ENCODE measurements at regions not wholly inside any gene's neighbourhood (a gene's known extent, or its start where the extent isn't known, plus 50 kb on each side); places are given as distances from the start of the nearest gene placed in this dataset.

DNA sequence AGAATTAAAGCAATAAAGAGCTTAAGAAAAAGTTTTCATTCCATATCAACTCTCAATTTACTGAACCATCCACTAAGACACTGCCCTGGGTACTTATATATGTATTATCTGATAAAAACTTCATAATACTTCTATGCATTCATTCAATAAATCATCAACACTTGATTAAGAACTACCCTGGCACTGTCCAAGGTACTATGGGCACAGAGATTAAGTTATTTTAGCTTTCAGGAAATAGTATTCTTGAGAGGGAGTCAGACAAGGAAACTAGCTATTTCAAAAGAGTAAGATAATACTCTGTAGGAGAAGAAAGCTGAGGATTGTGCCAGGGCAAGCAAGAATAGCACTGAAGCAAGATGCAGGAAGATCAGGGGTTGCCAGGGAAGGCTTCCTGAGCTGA is 640.8 kb downstream of the FAM181B start:
- no peak for TF ChIP-seq FOXA1 (IDR thresholded peaks at IDR 0.05)
- TF ChIP-seq, protein P1, sequence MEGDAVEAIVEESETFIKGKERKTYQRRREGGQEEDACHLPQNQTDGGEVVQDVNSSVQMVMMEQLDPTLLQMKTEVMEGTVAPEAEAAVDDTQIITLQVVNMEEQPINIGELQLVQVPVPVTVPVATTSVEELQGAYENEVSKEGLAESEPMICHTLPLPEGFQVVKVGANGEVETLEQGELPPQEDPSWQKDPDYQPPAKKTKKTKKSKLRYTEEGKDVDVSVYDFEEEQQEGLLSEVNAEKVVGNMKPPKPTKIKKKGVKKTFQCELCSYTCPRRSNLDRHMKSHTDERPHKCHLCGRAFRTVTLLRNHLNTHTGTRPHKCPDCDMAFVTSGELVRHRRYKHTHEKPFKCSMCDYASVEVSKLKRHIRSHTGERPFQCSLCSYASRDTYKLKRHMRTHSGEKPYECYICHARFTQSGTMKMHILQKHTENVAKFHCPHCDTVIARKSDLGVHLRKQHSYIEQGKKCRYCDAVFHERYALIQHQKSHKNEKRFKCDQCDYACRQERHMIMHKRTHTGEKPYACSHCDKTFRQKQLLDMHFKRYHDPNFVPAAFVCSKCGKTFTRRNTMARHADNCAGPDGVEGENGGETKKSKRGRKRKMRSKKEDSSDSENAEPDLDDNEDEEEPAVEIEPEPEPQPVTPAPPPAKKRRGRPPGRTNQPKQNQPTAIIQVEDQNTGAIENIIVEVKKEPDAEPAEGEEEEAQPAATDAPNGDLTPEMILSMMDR (IDR thresholded peaks at IDR 0.05; ENCODE audit: low read depth, low read length, missing input control), result no peak
- TF ChIP-seq JUND (IDR thresholded peaks at IDR 0.05), result no peak
- no peak for TF ChIP-seq NR2F2 (IDR thresholded peaks at IDR 0.05)
- no peak for TF ChIP-seq RAD21 (IDR thresholded peaks at IDR 0.05)
- TF ChIP-seq GABPA (IDR thresholded peaks at IDR 0.05 in 1 of 2, conservative IDR thresholded peaks at IDR 0.05 in 1 of 2), result no peak
- TF ChIP-seq, protein P2, sequence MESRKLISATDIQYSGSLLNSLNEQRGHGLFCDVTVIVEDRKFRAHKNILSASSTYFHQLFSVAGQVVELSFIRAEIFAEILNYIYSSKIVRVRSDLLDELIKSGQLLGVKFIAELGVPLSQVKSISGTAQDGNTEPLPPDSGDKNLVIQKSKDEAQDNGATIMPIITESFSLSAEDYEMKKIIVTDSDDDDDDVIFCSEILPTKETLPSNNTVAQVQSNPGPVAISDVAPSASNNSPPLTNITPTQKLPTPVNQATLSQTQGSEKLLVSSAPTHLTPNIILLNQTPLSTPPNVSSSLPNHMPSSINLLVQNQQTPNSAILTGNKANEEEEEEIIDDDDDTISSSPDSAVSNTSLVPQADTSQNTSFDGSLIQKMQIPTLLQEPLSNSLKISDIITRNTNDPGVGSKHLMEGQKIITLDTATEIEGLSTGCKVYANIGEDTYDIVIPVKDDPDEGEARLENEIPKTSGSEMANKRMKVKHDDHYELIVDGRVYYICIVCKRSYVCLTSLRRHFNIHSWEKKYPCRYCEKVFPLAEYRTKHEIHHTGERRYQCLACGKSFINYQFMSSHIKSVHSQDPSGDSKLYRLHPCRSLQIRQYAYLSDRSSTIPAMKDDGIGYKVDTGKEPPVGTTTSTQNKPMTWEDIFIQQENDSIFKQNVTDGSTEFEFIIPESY (IDR thresholded peaks at IDR 0.05), result no peak

Data from liver (tissue), 3 donors.